ENCODE measurements at regions not wholly inside any gene's neighbourhood (a gene's known extent, or its start where the extent isn't known, plus 50 kb on each side); places are given as distances from the start of the nearest gene placed in this dataset.
"Not testable (repeated sequence)": the region's sequence is repeated elsewhere in the genome, so short reads cannot be mapped to it uniquely, and the experiment has no call there.

DNA sequence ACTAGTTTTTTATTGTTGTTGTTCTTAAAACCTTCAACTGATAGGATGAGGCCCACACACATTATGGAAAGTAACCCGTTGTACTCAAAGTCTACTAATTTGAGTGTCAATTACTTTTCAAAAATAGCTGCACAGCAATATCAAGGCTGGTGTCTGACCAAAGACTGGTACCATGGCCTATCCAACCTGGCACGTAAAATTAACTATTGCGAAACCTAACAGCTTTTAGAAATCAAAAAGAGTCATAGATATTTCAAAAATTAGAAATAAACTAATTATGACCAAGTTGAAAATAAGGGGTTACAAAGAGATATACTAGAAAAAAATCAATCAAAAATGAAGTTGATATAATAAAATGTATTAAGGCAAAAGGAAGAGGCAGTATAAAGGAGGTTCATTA lies 501.5 kb upstream of the SLC8A1 start:
- no peak for DNase-seq (ENCODE audit: low spot score)

DNA sequence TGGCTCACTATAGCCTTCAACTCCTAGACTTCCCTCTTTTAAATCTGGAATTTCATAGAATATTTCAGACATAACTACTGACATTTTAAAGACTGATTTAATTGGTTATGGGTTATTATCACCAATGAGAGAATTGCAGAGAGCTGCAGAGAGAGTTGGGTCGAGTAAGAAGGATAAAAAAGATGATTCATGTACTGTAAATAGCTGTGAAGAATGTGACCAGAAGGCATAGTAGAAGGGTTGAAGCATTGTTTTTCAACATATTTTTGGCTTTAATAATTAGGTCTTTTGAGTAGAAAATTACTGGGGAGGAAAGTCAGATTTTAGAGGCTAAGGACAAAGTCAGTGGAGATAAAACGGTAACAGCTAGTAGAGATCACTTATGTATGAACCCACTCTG lies 503.2 kb upstream of the SLC8A1 start:
- no peak for DNase-seq (ENCODE audit: low spot score)

DNA sequence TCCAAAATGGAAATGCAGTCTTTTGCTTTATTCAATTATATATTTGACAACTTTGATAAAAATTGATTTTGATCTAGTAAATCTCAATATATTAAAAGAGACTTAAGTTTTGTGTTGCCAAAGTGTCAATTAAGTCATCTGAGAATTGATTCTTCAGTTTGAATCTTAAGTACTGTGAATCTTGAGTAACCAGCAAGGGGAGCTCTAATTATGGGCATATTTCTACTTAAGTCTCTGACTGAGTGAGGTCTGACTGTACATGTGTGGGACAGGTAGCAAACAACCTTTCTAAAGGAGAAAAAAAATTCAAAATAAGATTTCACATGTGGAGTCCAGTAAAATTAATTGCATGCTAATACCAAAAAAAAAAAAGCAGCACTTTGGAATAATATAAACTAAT lies 503.7 kb upstream of the SLC8A1 start:
- no peak for DNase-seq (ENCODE audit: low spot score)

DNA sequence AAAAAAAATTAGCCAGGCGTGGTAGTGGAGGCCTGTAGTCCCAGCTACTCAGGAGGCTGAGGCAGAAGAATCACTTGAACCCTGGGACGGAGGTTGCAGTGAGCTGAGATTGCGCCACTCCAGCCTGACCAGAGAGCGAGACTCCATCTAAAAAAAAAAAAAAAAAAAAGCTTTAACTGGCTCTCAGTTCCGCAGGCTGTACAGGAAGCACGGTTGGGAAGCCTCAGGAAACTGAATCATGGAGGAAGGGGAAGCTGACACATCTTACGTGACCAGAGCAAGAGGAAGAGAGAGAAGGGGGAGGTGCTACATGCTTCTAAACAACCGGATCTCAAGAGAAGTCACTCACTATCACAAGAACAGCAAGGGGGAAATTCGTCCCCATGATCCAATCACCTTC lies 505.6 kb upstream of the SLC8A1 start:
- no peak for DNase-seq (ENCODE audit: low spot score)

DNA sequence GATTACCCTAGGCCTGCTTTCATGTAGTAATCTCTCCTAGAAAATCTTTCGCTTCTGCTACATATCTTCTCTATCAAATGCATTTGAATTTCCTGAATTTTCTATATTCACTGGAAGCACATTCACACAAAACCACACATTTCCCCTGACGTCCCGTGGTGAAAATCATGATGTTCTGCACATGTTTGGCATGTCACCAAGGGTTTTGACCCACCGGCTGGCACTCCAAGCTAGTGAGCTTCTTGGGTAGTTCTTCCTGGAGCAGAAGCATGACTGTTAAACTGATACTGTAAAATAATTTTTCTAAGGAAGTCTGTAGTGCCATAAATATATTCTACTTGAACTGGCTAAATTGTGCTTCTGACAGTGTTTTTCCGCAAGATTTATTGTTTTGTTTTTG lies 510.1 kb upstream of the SLC8A1 start:
- no peak for DNase-seq (ENCODE audit: low spot score)

DNA sequence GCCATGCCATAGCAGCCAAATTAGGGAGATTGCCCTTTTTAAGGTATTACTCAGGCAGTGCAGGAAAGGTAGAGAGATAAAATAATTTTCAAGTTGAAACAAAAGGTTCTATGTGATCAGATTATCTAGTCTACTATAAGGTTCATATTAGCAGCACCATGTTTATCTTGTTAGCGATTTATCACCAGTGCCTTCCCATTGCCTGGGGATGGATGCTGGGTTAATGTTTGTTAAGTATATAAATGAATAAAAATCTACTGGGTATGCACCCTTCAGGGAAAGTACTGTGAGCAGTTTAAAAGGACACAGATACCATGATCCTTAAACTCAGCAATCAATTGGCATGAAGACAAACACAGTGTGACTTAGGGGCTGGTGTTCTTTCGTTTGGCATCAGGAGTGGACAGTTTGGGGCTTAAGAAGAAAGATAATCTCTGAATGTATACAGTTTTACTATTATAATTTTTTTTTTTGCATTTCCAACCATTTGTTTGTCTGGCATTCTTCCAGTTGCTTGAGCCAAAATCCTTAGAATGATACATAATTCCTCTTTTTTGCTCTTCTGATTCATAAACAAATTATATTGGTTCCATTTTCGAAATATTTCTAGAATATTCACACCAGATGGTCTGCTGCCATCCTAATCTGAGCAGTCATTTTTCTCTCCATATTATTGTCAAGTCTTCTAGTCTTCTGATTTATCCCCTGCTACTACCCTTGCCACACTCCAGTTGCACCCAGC lies 512.8 kb upstream of the SLC8A1 start:
- no peak for DNase-seq (ENCODE audit: low spot score)

DNA sequence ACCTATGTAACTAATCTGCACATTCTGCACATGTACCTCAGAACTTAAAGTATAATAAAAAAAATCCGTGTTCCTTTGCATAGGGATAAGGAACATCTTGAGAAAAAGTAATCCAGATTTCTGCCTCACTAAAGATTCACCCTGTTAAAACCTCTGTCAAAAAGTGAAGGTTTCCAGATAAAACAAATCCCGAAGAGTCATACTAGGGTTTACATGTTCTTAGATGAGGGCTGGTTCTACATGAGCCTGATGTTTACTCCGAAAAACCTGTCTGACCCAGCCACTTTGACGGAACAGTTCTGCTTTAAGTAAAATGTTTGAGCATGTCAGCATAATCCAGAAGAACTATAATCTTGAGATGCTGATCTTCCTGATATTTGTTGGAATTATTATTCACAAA lies 515.6 kb upstream of the SLC8A1 start:
- DNase-seq (ENCODE audit: low spot score) = no peak

DNA sequence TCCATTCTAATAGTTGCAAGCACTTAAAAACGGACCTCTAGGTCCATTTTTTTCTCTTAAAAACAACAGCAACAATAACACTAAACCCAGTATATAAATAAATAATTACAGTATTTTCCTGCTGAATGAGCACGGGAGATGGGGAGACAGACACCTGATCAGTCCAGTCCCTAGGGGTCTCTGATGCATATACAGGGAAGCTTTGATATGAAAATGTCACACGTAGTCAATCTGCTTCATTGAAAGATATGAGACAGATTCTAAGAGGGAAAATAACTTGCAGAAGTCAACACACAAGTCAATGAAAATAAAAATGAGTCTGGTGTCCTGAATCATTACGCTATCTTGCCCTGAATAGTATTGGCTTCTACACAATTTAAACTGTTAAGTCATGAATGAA lies 523.3 kb upstream of the SLC8A1 start:
- DNase-seq (ENCODE audit: low spot score) = no peak

DNA sequence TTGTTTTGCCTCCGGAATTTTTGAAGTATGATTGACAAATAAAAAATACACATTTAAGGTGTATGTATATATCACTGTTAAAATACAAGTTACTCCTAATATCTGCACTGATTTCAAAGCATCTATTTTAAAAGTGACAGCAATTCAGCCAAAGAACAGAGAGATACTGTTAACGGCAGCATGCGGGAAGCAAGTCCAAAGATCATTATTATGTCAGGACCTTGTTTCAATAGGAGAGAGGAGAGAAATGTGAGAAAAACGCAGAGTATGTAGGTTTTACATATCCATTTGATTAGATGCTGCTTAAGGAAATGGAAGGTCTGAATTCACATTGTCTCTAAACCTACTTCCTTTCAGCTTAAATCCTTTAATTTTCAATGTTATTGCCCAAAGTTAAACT lies 545.5 kb upstream of the SLC8A1 start:
- DNase-seq (ENCODE audit: low spot score) = no peak

DNA sequence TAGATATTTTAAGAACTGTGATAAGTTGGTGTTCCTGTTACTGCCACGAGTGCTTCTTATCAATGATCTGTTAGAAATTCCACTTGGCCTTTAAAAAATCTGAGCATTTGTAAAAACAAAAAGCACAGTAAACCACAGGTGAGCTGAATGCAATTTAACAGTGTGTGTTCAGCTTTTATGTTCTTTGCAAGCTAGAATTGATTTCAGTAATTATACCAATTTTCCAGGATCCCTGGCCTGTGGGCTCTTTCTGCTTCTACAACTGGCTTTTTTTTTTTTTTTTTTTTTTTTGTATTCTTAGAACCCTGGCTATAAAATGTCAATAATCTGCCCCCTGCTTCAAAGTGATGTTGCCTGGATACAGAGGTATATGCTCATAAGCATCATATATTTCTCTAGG lies 548.5 kb upstream of the SLC8A1 start:
- no peak for DNase-seq (ENCODE audit: low spot score)

DNA sequence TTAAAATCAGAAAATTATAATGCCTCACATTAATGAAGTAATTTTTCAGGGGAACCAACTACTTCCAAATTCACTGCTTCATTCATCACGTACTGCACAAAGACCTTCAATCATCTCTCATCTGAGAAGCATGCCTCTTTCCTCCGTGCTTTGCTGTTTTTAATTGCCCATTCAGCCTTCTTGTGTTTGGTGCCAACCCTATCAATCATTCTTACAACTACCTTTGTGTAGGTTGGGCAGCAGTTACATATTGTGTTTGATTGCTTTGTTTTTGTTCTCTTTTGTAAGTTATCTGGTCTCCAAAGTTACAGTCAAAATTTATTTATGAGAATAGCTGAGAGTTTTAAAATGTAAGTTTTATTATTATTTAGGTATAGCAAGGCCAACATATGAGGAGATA lies 549.0 kb upstream of the SLC8A1 start:
- DNase-seq (ENCODE audit: low spot score) = no peak

DNA sequence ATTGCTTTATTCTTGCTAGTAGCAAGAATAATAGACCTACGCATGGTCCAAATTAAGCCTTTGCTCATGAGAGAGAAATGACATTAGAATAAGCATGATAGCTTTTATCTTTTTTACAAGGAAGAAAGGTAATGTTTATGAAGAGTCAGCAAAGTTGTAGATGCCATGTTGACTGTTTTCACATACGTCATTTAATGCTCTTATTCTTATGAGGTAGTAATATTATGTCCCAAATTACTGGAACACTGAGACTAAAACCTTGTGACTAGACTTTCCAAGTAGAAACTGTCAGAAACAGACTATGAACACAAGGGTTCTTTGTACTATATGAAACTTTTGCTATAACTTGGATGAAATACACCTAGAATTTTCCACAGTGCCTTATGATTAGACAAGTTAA lies 552.8 kb upstream of the SLC8A1 start:
- no peak for DNase-seq (ENCODE audit: low spot score)

DNA sequence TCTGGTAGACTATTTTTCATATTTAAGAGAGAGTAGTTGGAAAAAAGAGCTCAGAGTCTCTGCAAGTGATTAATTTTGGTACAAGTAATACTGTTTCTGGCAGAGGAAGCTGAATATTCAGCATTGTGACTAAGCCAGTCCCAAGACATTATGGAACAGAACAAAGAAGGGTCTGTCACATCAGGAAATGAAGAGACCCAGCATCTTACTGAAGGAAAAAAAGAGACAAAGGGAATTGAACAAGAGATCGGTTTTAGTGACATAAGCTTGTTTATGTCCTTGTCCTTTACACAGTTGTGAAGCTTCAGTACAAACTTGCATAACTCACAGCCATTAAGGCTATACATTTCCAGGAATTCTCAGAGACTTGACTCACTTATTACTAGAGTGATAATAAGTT lies 568.5 kb upstream of the SLC8A1 start:
- DNase-seq (ENCODE audit: low spot score) = no peak

DNA sequence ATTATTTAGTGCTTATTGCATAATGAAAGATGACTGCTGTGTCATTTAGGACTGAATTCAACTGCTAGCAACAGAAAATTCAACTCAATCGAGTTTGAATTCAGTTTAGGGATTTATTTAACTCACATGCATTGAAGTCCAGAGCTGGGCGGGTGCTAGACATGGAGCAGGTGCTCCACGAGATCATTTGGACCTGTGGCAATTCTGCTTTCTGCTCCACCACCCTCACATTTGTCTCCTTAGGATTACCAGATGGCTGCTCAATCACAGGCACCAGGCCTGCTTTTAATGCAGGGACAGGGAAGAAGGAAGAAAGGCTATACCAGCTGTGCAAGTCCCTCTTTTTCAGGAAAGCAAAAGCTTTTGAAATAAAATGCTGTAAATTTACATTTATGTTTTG lies 572.9 kb upstream of the SLC8A1 start:
- no peak for DNase-seq (ENCODE audit: low spot score)

DNA sequence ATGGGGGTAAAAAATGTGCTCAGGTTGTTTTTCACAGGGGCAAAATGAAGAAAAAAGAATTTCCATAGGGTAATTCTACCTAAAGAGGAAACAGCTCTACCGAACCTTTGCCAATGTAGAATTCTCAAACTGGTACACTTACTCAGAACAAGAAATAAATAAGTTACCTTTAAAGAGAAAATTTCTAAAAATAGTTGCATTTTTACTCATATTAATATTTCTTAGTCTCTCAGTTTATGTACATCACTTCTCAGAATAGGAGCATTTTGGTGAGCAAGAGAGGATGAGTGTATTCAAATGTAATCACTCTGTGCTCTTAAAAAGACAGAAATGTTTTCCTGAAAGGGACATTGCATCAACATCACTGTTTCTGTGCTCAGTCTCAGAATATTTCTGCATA lies 574.7 kb upstream of the SLC8A1 start:
- DNase-seq (ENCODE audit: low spot score) = no peak

DNA sequence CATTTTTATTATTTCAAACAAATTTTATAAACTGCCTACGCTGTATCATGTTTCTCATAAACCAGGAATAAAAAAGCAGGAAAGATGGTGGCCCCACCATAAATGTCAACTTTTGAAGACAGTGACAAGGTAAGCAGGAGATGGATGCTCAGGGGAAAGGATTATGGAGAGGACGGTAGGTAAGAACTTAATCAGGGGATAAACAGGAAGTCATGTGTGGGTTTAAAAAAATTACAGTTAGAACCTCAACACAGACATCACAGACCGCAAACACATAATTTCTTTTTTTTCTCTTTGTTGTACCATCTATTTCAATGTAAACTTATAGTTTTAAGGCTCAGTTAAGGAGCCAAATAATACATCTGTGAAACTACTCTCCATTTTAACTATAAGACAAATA lies 575.2 kb upstream of the SLC8A1 start:
- DNase-seq (ENCODE audit: low spot score) = no peak

DNA sequence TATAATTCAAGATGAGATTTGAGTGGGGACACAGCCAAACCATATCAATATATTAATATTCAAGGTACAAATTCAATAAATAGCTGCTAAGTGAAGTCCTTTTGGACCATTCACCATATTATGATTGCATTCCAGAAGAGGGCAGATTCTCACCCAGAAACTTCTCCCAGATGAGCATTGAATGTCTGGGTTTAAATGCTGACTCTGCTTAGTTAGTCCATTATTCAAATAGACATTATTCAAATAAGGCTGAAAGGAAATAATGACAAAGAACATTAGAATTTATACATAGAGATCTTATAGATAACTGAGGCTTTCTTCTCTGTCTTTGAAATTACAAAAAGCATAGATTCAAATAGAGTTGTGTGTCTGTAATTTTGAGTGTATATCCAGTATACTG lies 579.4 kb upstream of the SLC8A1 start:
- no peak for DNase-seq (ENCODE audit: low spot score)

DNA sequence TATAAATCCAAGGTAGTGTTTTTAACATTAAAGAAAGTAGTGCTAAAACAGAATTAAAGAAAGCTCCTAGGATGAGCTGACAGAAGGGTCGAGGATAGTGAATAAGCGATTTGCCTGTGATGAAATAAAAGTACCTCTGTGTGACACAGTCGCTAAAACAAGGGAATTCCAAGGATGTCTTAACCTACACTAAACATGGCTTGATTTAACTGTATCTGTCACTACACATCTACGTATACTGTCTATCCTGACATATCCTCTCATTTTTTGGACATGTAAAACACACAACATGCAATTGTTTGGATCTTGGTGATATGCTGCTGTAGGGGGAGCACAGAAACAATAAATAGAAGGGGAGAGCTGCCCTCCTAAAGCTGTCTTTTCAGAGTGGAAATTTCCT lies 580.8 kb upstream of the SLC8A1 start:
- no peak for DNase-seq (ENCODE audit: low spot score)

DNA sequence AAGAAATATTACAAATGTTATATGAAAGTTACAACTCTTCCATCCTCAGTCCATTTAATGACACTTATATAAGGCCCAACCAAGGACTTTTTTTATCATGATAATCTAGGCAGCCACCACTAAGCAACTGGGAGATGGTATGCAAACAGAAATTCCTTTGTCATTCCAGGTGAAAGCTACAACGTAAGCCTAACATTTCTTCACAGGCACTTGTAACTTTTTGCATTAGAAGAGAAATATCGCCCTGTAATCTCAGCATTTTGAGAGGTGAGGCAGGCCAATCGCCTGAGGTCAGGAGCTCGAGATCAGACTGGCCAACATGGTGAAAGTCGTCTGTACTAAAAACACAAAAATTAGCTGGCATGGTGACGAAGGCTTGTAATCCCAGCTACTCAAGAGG lies 581.2 kb upstream of the SLC8A1 start:
- DNase-seq (ENCODE audit: low spot score) = no peak

DNA sequence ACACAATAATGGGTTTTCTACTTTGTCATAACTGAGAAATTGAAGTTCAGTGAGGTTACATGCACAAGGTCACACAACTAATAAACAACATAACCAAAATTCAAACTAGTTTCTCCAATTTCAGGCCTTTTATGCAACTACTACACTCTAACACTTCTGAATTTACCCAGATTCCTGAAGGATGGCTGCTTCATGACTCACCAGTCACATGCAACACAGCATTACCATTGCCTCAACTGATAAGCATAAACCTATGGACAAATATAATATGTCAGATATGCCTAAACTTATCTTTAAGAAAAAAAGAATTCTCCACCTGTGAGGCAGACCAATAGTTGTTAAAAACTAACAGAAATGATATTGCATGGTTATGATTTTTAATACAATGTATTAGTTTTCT lies 586.5 kb upstream of the SLC8A1 start:
- no peak for DNase-seq (ENCODE audit: low spot score)

DNA sequence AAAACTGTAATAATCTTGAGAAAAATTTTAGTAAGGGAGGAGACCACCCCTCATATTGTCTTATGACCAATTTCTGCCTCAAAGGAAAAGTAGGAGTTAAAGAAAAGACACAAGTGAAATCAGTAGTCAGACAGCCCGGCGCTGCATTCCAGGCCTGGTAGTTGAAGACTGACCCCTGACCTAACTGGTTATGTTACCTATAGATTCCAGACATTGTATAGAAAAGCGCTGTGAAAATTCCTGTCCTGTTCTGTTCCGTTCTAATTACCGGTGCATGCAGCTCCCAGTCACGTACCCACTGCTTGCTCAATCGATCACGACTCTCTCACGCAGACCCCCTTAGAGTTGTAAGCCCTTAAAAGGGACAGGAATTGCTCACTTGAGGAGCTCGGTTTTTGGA lies 587.9 kb upstream of the SLC8A1 start:
- DNase-seq (ENCODE audit: low spot score) = not testable (repeated sequence)

DNA sequence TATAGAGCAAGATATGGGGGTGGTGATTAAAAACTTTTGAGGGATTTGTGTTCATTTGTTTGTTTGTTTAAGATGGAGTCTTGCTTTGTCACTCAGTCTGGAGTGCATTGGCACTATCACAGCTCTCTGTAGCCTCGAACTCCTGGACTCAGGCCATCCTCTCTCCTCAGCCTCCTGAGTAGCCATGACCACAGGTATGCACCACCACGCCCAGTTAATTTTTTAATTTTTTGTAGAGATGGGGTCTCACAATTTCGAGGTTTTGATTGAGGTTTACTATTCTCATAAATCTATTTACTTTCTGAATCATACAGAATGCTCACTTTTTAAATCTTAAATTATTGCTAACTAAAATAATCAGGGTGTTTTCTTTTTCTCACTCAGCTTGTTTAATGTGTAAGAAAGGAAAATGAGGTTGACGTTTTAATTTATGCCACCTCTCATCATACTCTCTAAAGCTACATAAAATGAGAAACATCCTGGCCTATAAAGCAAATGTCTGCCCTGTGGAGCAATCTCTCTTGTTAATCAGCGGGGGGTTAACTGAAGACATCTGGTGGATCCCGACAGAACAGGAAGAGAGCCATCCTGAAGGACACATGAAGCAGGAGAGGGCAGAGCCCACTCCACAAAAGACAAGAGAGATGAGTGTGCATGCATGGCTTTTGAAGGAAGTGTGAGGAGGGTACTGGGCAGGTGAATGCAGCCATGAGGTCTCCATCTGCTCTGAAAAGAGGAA lies 589.1 kb upstream of the SLC8A1 start:
- DNase-seq (ENCODE audit: low spot score) = no peak

DNA sequence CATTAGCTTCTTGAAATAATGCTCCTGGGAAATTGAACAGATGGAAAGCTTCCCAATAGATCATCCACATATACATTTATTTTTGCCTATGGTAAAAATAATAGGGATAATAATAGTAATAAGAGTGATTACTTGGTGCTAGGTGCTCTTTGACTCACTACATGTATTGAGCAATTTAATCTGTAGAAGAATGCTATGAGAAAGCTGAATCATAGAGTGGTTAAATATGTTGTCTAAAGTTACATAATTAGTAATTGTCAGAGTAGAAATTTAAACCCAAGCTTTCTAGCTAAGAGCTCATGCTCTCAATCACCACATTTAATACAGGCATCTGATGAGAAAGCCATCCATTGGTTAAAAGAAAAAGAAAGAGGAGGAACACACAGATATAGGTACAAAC lies 590.5 kb upstream of the SLC8A1 start:
- no peak for DNase-seq (ENCODE audit: low spot score)

DNA sequence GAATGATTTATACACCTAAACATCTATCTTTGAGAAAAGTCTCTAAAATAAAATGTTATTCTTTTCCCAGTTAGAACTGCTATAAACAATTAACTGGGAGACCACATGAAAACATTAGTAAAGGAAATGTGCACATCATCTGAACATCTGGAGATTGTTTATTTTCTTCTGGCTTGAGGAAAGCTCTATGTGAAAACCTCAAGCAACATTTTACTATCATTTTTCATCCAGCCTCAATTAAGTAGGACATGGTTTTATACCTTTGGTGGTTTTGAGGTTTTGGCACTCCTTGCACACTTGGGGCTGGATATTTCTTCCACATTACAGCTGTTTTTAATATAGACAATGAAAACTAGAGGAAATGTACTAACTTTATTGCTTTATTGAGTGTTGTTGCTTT lies 609.5 kb upstream of the SLC8A1 start:
- DNase-seq (ENCODE audit: low spot score) = no peak

Measured in CD4-positive, alpha-beta T cell treated with Interleukin-15 for 4 hours (primary cell).